ENCODE measurements at regions not wholly inside any gene's neighbourhood (a gene's known extent, or its start where the extent isn't known, plus 50 kb on each side); places are given as distances from the start of the nearest gene placed in this dataset.

- no peak for TF ChIP-seq CTCF (IDR thresholded peaks at IDR 0.05 in 2 of 3, conservative IDR thresholded peaks at IDR 0.05 in 1 of 3; ENCODE audit: borderline replicate concordance in 1 of 3, insufficient read depth in 1 of 3, low read depth in 2 of 3, low read length in 2 of 3)
- TF ChIP-seq SRF (IDR thresholded peaks at IDR 0.05; ENCODE audit: low read depth), result no peak
- no peak for TF ChIP-seq ZFX (IDR thresholded peaks at IDR 0.05)
- no peak for TF ChIP-seq JUND (IDR thresholded peaks at IDR 0.05)
- no peak for TF ChIP-seq CBX3 (IDR thresholded peaks at IDR 0.05; ENCODE audit: low read depth)
- TF ChIP-seq POLR2A (IDR thresholded peaks at IDR 0.05; ENCODE audit: borderline replicate concordance, extremely low read depth, insufficient read depth, insufficient read length), result no peak
- no peak for TF ChIP-seq EZH2 (IDR thresholded peaks at IDR 0.05)
- TF ChIP-seq EZH2phosphoT487 (IDR thresholded peaks at IDR 0.05; ENCODE audit: borderline replicate concordance), result no peak
- no peak for TF ChIP-seq ZNF274 (IDR thresholded peaks at IDR 0.05; ENCODE audit: low read depth, low read length)
- TF ChIP-seq RAD21 (IDR thresholded peaks at IDR 0.05; ENCODE audit: low read depth), result no peak
- TF ChIP-seq YY1 (IDR thresholded peaks at IDR 0.05; ENCODE audit: extremely low read depth, insufficient replicate concordance, low read depth, low read length), result no peak
- no peak for TF ChIP-seq SP1 (IDR thresholded peaks at IDR 0.05; ENCODE audit: low read depth)
- no peak for TF ChIP-seq POLR2AphosphoS5 (IDR thresholded peaks at IDR 0.05; ENCODE audit: low read depth, low read length)
- ChIA-PET POLR2A (no interaction called here), CTCF (no interaction called here), RAD21 (ENCODE audit: low non-redundant PET in 1 of 2, low total read pairs in 2 of 2, uncharacterized antibody in 2 of 2, unreplicated experiment in 2 of 2) (no interaction called here)
- H4K20me1 ChIP-seq (ENCODE audit: insufficient read depth), result no peaks in the 10 kb centered on the region
- DNase-seq (ENCODE audit: low read depth, low spot score), result no peak
- no peak for ATAC-seq
- H3K4me2 ChIP-seq (ENCODE audit: low read length), result no peak overlapping the region
- no peaks in the 10 kb centered on the region for H3K9me2 ChIP-seq (ENCODE audit: insufficient read depth)
- no peaks in the 10 kb centered on the region for H3K79me2 ChIP-seq (ENCODE audit: insufficient read depth, low read length)
- no peak overlapping the region for H3K9ac ChIP-seq (ENCODE audit: low read length)
- intact Hi-C loops (cut with micrococcal nuclease), result no loop called here
- BruUV-seq (replicated peaks), result no TSS peak
- H3K4me3 ChIP-seq (replicated peaks in 1 of 2; ENCODE audit: low read depth in 1 of 2, low read length in 2 of 2), result no peak overlapping the region
- H3K27ac ChIP-seq (ENCODE audit: low read depth, low read length), result no peak overlapping the region
- peaks cover 0 to 5% of the 10 kb centered on the region in 2 experiments; a peak in 1 of 4 replicates for H3K4me1 ChIP-seq (ENCODE audit: control insufficient read depth in 1 of 2, insufficient read depth in 2 of 2, low read length in 2 of 2)
- H3K9me3 ChIP-seq (ENCODE audit: control insufficient read depth in 1 of 2, insufficient read depth in 1 of 2, low read depth in 1 of 2, low read length in 2 of 2), result no peaks in the 10 kb centered on the region
- no peak overlapping the region for H2AFZ ChIP-seq (ENCODE audit: low read depth, low read length, poor library complexity, severe bottlenecking)
- no peaks in the 10 kb centered on the region for H3K36me3 ChIP-seq (ENCODE audit: control insufficient read depth in 1 of 2, insufficient read depth in 2 of 2, low read length in 2 of 2)
- H3K27me3 ChIP-seq (ENCODE audit: insufficient read depth, low read length), result peaks cover 6% of the 10 kb centered on the region; the same call in 1 of the 2 replicates
These were observed 162.4 kb upstream of the STT3B start for GRCh38 chr3:31370380-31370666.

Data from HCT116 (cell line).